ENCODE measurements at regions not wholly inside any gene's neighbourhood (a gene's known extent, or its start where the extent isn't known, plus 50 kb on each side); places are given as distances from the start of the nearest gene placed in this dataset.
"Not testable (repeated sequence)": the region's sequence is repeated elsewhere in the genome, so short reads cannot be mapped to it uniquely, and the experiment has no call there.

DNA sequence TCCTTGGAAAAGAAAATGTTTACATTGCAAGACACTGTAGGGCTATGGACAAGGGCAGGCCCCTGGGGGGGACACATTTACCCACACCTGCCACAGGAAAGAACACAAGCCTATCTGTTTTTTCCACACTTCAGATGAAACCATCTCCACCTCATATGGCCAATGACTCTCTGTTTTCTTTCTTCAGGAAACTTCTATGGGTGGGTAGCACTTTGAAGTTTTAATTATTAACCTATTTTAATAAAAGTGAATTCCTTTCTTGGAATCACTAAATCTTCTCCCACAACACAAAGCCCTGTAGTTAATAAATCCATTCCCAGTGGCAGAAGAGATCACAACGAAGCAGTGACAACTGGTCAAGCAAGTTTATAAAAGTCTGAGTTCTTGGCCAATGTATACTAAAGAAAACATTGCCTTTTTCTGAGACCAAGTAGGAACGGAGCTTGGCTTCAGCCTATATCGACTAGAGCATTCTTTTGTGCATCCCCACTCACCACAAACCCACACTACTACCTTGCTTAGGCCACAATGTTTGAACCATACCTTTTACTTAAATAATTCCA, 125.1 kb upstream of the CARMIL1 start:
- no peak overlapping the region for H3K4me2 ChIP-seq (ENCODE audit: low read length)
- H3K36me3 ChIP-seq (ENCODE audit: control insufficient read depth, insufficient read depth, low read length), result no peaks in the 10 kb centered on the region
- H2AFZ ChIP-seq, result no peak overlapping the region
- no peak overlapping the region for H3K4me3 ChIP-seq (ENCODE audit: low read depth, low read length)
- H3K9me3 ChIP-seq (ENCODE audit: control insufficient read depth, low read length), result no peaks in the 10 kb centered on the region
- no peaks in the 10 kb centered on the region for H3K27me3 ChIP-seq (ENCODE audit: control insufficient read depth, insufficient read depth, low read length)
- TF ChIP-seq, protein P1, sequence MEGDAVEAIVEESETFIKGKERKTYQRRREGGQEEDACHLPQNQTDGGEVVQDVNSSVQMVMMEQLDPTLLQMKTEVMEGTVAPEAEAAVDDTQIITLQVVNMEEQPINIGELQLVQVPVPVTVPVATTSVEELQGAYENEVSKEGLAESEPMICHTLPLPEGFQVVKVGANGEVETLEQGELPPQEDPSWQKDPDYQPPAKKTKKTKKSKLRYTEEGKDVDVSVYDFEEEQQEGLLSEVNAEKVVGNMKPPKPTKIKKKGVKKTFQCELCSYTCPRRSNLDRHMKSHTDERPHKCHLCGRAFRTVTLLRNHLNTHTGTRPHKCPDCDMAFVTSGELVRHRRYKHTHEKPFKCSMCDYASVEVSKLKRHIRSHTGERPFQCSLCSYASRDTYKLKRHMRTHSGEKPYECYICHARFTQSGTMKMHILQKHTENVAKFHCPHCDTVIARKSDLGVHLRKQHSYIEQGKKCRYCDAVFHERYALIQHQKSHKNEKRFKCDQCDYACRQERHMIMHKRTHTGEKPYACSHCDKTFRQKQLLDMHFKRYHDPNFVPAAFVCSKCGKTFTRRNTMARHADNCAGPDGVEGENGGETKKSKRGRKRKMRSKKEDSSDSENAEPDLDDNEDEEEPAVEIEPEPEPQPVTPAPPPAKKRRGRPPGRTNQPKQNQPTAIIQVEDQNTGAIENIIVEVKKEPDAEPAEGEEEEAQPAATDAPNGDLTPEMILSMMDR (IDR thresholded peaks at IDR 0.05), result no peak
- H3K79me2 ChIP-seq, result no peaks in the 10 kb centered on the region
- no peak overlapping the region for H3K9ac ChIP-seq
- H3K27ac ChIP-seq, result no peak overlapping the region
- H3K4me1 ChIP-seq, result no peaks in the 10 kb centered on the region

DNA sequence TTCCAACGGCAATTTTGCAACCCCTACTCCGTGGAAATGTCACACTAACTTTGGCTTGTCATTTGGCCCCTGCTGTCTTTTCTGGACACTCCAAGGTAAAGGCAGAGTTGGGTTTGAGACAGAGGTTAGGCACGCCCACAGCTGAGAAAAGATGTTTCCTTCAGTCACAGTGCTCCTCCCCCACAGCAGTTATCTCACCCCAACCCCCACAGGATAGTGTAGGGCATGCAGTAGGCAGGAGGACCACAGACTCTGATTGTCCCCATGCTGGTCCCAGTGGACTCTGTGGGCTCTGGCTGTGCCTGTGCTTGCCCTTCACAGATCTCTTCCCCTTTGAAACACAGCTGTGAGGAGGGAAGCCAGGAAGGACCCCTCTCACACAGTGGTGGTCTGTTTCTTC, 124.0 kb upstream of the CARMIL1 start:
- H2AFZ ChIP-seq, result no peak overlapping the region
- H3K4me3 ChIP-seq (ENCODE audit: low read depth, low read length), result no peak overlapping the region
- no peaks in the 10 kb centered on the region for H3K9me3 ChIP-seq (ENCODE audit: control insufficient read depth, low read length)
- H3K79me2 ChIP-seq, result no peaks in the 10 kb centered on the region
- H3K9ac ChIP-seq, result no peak overlapping the region
- no peak overlapping the region for H3K27ac ChIP-seq
- no peak overlapping the region for H3K4me2 ChIP-seq (ENCODE audit: low read length)
- no peaks in the 10 kb centered on the region for H3K4me1 ChIP-seq
- no peaks in the 10 kb centered on the region for H3K36me3 ChIP-seq (ENCODE audit: control insufficient read depth, insufficient read depth, low read length)
- TF ChIP-seq, protein P1 (IDR thresholded peaks at IDR 0.05), result no peak
- H3K27me3 ChIP-seq (ENCODE audit: control insufficient read depth, insufficient read depth, low read length), result no peaks in the 10 kb centered on the region

DNA sequence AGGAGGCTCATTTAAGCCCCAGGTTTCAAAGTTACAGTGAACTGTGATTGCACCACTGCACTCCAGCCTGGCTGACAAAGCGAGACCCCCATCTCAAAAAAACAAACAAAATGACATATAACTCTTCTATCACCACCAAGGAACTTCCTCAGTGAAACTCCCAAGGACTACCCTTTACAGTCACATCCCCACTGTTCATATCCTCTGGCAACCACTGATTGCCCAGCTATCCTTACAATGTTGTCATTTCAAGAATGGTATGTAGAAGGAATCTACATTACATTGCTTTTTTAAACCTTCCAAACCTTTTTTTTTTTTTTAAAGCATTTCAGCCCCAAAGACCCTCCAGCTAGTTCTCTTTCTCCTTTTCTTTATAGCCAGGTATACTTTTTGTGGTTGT, 123.1 kb upstream of the CARMIL1 start:
- Histone ChIP-seq H3K9ac (no peak overlapping the region), H3K9me3 (ENCODE audit: control insufficient read depth, low read length) (no peaks in the 10 kb centered on the region), H3K4me2 (ENCODE audit: low read length) (no peak overlapping the region), H3K36me3 (ENCODE audit: control insufficient read depth, insufficient read depth, low read length) (no peaks in the 10 kb centered on the region), H3K79me2 (no peaks in the 10 kb centered on the region), H2AFZ (no peak overlapping the region), H3K27ac (no peak overlapping the region), H3K27me3 (ENCODE audit: control insufficient read depth, insufficient read depth, low read length) (no peaks in the 10 kb centered on the region), H3K4me3 (ENCODE audit: low read depth, low read length) (no peak overlapping the region), H3K4me1 (no peaks in the 10 kb centered on the region)
- TF ChIP-seq, protein P1 (IDR thresholded peaks at IDR 0.05), result no peak

DNA sequence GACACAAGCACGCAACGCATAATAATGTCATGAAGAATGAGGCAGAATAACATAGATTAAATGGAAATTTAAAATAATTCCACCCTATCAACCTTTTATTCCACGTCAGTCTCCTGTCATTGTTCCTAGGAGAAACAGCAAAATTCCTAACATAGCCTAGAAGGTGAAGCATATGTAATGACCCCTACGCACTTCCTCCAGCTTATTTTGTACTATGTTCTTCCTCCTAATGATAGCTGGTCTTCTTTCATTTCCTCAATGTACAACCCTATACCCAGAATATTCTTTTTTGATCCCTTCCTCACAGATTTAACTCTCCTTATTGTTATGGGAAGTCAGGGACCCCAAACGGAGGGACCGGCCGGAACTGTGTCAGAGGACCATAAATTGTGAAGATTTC, 122.0 kb upstream of the CARMIL1 start:
- Histone ChIP-seq H3K27me3 (ENCODE audit: control insufficient read depth, insufficient read depth, low read length) (no peaks in the 10 kb centered on the region), H3K9me3 (ENCODE audit: control insufficient read depth, low read length) (no peaks in the 10 kb centered on the region)
- TF ChIP-seq, protein P1 (IDR thresholded peaks at IDR 0.05), result no peak

DNA sequence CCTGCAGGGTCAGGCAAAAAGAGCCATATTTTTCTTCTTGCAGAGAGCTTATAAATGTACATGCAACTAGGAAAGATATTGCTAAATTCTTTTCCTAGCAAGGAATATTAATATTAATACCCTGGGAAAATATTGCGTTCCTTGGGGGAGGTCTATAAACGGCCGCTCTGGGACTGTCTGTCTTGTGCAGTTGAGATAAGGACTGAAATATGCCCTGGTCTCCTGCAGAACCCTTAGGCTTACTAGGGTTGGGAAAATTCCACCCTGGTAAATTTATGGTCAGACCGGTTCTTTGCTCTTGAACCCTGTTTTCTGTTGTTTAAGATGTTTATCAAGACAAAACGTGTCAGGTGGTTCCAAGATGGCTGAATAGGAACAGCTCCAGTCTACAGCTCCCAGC, 121.3 kb upstream of the CARMIL1 start:
- Histone ChIP-seq H3K27me3 (ENCODE audit: control insufficient read depth, insufficient read depth, low read length) (no peaks in the 10 kb centered on the region), H2AFZ (no peak overlapping the region), H3K4me2 (ENCODE audit: low read length) (no peak overlapping the region), H3K36me3 (ENCODE audit: control insufficient read depth, insufficient read depth, low read length) (no peaks in the 10 kb centered on the region), H3K79me2 (no peaks in the 10 kb centered on the region), H3K4me3 (ENCODE audit: low read depth, low read length) (no peak overlapping the region), H3K9ac (no peak overlapping the region), H3K9me3 (ENCODE audit: control insufficient read depth, low read length) (no peaks in the 10 kb centered on the region), H3K4me1 (no peaks in the 10 kb centered on the region), H3K27ac (no peak overlapping the region)
- TF ChIP-seq, protein P1 (IDR thresholded peaks at IDR 0.05), result no peak

More for the DNA sequence above, 122.0 kb upstream of the CARMIL1 start:
- H3K4me3 ChIP-seq (ENCODE audit: low read depth, low read length), result no peak overlapping the region
- no peak overlapping the region for H3K4me2 ChIP-seq (ENCODE audit: low read length)
- H3K9ac ChIP-seq, result no peak overlapping the region
- H3K79me2 ChIP-seq, result no peaks in the 10 kb centered on the region
- no peak overlapping the region for H3K27ac ChIP-seq
- no peaks in the 10 kb centered on the region for H3K36me3 ChIP-seq (ENCODE audit: control insufficient read depth, insufficient read depth, low read length)
- no peaks in the 10 kb centered on the region for H3K4me1 ChIP-seq
- H2AFZ ChIP-seq, result no peak overlapping the region

DNA sequence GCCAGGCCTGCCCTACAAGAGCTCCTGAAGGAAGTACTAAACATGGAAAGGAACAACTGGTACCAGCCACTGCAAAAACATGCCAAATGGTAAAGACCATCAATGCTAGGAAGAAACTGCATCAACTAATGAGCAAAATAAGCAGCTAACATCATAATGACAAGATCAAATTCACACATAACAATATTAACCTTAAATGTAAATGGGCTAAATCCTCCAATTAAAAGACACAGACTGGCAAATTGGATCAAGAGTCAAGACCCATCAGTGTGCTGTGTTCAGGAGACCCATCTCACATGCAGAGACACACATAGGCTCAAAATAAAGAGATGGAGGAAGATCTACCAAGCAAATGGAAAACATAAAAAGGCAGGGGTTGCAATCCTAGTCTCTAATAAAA, 119.0 kb upstream of the CARMIL1 start:
- H3K4me2 ChIP-seq (ENCODE audit: low read length); H3K9me3 ChIP-seq (ENCODE audit: control insufficient read depth, low read length): not testable (repeated sequence)

More for the DNA sequence above, 119.0 kb upstream of the CARMIL1 start:
- not testable (repeated sequence) for H3K9ac ChIP-seq; H3K36me3 ChIP-seq (ENCODE audit: control insufficient read depth, insufficient read depth, low read length); H3K4me3 ChIP-seq (ENCODE audit: low read depth, low read length); H3K79me2 ChIP-seq; H3K4me1 ChIP-seq; H3K27me3 ChIP-seq (ENCODE audit: control insufficient read depth, insufficient read depth, low read length); H3K27ac ChIP-seq; H2AFZ ChIP-seq
